ENCODE measurements at regions not wholly inside any gene's neighbourhood (a gene's known extent, or its start where the extent isn't known, plus 50 kb on each side); places are given as distances from the start of the nearest gene placed in this dataset.

GRCh38 chr7:21128062-21128817, 299.6 kb upstream of the SP4 start:
- DNase-seq (ENCODE audit: extremely low spot score, insufficient read length, low read depth) (no peak), FAIRE-seq (no peak)

DNA sequence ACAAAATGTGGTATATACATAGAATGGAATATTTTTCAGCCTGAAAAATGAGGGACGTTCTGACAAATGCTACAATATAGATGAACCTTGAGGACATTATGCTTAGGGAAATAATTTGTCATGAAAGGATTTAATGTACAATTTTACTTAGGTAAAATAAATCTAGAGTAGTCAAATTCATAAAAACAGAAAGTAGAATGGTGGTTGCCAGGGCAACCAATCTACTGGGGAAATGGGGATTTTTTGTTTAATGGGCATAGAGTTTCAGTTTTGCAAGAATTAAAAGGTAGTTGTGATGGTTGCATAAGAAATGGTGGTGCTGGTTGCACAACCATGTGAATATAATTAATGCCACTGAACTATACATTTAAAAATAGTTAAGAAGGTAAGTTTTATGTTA, 296.0 kb upstream of the SP4 start:
- FAIRE-seq (no peak), DNase-seq (ENCODE audit: extremely low spot score, insufficient read length, low read depth) (no peak)

DNA sequence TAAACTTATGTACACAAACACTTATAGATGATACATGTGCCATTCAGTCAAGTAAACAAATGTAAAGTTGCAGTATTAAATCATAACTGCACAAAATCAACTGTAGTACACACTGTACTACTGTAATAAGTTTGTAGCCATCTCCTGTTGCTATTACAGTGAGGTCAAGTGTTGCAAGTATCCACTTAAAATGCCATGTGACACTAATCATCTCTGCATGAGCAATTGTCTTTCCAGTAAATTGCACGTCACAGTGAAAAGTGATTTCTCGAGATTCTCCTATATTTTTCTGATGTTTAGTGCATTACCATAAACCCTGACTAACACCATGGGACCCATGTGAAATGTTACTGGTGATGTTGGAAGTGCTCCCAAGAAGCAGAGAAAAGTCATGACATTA, 293.3 kb upstream of the SP4 start:
- FAIRE-seq (no peak), DNase-seq (ENCODE audit: extremely low spot score, insufficient read length, low read depth) (no peak)

DNA sequence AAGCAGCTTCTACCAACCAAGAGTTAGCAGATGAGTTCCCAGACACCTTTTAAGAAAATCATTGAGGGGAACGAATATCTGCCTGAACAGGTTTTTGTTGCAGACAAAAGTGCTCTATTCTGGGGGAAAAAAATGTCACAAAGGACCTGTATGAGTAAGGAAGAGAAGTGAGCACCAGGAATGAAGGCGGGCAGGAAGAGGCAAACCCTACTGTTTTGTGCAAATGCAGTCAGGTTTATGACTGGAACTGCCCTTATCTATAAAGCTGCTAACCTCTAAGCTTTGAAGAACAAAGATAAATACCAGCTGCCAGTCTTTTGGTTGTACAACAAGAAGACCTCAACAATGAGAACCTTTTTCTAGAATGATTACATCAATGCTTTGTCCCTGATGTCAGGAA, 292.4 kb upstream of the SP4 start:
- FAIRE-seq (no peak), DNase-seq (ENCODE audit: extremely low spot score, insufficient read length, low read depth) (no peak)

DNA sequence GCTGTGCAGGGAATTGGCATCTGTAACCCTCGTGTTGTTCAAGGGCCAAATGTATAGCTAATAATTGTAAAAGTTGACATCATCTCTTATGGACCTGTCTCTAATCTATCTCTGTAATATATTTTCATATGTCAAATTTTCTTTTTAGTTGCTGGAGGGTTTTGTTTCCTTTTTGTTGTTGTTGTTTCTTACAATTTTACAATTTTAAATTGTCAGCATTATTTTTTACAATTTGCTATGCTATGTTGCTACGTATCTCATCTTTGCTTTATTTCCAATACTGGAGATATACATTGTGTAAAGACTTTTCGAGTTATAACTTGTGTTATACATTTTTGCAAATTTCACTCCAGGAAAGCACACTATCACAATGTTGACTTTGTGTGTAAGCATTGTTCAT, 290.2 kb upstream of the SP4 start:
- FAIRE-seq (no peak), DNase-seq (ENCODE audit: extremely low spot score, insufficient read length, low read depth) (no peak)

GRCh38 chr7:21140622-21141021, 287.3 kb upstream of the SP4 start:
- DNase-seq (ENCODE audit: extremely low spot score, insufficient read length, low read depth) (no peak), FAIRE-seq (no peak)

DNA sequence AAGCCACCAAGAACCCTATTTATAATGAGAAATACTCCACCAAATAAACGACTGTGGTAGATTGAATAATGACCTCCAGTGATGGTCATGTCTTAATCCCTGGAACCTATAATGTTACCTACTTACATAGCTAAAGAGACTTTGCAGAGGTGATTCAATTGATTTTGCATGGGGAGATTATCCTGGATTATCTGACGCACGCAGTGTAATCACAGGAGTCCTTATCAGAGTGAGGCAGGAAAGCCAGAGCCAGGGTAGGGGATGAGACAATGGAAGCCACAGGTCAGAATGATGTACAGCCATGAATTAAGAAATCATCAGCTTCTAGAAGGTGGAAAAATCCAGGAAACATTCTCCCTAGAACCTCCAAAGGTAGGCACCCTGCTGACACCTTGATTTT, 286.4 kb upstream of the SP4 start:
- no peak for DNase-seq (ENCODE audit: extremely low spot score, insufficient read length, low read depth)
- FAIRE-seq, result no peak

DNA sequence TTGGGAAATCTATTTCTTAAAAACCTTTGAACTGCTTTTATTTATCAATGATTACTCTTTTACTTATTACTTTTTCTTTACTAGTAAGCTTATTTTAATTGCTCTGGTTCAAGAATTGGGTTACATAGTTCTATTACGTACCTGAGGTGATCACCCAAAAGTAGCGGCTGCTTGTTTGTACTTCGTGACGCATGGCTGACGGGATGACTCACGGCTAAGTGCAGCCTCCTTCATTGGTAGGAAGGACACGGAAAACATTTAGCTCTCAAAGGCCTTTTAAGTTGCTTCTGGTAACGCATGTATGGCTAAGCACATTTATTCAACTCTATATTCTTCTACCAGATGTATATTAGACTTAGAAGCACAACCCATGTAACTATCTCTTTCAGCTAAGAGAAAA, 285.8 kb upstream of the SP4 start:
- no peak for FAIRE-seq
- no peak for DNase-seq (ENCODE audit: extremely low spot score, insufficient read length, low read depth)

GRCh38 chr7:21146642-21147423, 281.1 kb upstream of the SP4 start:
- DNase-seq (ENCODE audit: extremely low spot score, insufficient read length, low read depth), result no peak
- FAIRE-seq, result no peak

GRCh38 chr7:21149809-21150208, 278.1 kb upstream of the SP4 start:
- no peak for FAIRE-seq
- DNase-seq (ENCODE audit: extremely low spot score, insufficient read length, low read depth), result no peak

DNA sequence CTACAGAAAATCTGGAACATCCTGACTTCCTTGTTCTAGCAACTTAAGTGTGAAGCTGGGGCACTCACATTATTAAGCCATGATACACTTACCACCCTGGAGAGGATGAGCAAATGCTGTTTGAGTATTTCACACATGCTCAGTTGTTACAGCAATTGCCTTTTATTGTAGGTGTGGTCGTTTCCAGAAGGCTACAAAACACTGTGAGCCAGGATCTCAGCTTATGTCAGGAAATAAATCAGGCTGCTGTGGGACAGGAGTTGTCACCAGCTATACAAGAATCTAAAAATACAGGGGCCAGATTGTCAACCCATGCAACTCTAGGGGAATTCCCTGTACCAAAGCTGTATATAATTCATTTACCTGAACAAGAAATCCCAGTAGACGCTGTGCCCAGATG, 273.3 kb upstream of the SP4 start:
- DNase-seq (ENCODE audit: extremely low spot score, insufficient read length, low read depth), result no peak
- no peak for FAIRE-seq

DNA sequence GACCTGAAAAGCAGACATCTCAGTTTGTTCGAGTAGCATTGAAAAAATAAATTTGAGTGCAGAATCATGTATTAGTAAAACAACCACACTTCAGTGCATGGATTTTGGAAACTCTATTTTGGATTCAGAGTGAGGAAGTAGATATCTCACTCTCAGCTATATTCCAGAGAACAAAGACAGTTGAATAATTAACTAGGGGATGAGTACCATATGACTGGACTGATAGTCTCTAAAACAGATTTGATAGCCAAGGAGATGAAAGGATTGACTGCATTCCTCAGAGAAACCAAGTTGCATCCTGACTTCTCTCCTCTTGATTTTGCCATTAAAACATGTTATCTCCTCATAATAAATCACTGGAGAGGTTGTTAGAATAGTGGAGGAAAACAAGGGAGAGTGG, 268.4 kb upstream of the SP4 start:
- DNase-seq (ENCODE audit: extremely low spot score, insufficient read length, low read depth), result no peak
- FAIRE-seq, result no peak

DNA sequence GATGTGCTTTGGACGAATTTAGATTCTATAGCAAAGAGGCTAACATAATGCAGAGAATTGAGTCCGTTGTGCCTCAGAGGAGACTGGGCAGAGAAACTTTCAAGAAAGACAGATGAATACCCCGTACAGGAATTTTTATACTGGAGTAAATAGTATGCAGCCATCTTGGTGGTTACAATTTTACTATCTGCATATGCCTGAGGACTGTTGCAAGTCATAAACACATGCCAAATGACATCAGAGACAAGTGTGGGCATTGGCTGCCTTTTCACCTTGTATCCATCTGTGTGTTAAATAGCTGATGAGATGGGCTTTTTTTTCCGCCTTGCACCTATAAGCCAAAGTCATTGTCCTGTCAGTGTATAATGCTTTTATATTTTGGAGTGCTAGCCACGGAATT, 267.5 kb upstream of the SP4 start:
- FAIRE-seq, result no peak

DNA sequence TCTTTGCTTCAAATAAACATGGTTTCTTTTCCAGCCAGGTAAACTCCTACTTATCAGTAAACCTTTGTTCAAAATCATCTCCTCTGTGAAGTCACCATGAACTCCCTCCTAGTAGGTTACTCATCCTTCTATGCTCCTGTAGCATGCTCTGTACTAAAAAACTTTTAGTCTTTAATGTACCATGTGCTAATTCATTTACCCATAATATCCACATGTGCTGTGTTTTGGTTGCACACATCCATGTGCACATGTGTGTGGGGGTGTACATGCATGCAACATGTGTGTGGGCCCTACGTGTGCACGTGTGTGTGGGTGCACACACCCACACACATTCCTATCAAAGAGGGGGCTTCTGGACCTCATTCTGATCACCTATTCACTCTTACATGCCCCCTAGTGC, 259.9 kb upstream of the SP4 start:
- no peak for FAIRE-seq
- no peak for DNase-seq (ENCODE audit: extremely low spot score, insufficient read length, low read depth)

More for the DNA sequence above, 267.5 kb upstream of the SP4 start:
- DNase-seq (ENCODE audit: extremely low spot score, insufficient read length, low read depth), result no peak

DNA sequence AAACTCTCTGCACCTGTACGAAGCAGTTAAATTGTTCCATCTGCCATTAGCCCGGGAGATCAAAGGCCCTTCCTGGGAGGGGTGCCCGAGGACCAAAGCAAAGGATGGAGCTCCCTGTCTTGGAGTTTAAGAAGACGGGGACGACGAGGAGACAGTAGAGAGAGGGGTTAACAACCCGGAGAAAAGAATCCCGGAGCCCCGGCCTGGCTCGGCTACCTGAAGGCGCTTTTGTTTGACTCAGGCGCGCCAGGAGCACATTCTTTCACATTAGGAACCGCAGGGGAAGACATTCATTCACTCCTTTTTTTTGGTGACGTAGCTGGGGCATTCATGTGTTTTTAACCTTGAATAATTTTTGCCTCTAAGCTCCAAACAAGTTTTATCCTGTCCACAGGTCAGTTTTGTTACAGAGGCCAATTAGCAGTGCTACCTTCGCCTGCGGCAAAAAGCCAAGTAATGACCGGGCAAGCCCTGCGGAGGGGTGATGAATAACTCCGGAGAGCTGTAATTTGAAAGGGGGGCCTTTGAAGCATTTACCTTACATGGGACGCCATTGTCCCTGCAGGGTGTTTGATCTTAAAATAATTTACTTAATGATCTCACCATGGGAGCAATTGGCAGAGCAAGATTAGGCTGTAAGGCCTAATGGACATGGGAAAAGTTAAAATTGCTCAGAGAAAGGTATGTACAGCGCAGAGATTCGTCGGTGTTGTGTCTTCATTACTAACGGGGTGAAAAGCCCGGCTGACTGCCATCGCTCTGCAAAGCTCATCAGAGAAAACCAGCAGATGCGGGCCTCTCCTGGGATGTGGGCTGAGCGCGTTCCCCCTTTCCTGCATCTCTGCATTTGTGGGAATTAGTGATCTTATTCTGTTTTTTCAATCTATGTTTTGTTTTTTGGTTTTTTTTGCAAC, 258.0 kb upstream of the SP4 start:
- DNase-seq (ENCODE audit: extremely low spot score, insufficient read length, low read depth) (no peak), FAIRE-seq (no peak)

GRCh38 chr7:21172800-21173199, 255.1 kb upstream of the SP4 start:
- DNase-seq (ENCODE audit: extremely low spot score, insufficient read length, low read depth) (no peak), FAIRE-seq (no peak)

GRCh38 chr7:21173436-21173835, 254.4 kb upstream of the SP4 start:
- no peak for FAIRE-seq
- no peak for DNase-seq (ENCODE audit: extremely low spot score, insufficient read length, low read depth)

- no peak for FAIRE-seq
- DNase-seq (ENCODE audit: extremely low spot score, insufficient read length, low read depth), result no peak
These were observed 252.2 kb upstream of the SP4 start for GRCh38 chr7:21175714-21176113.

DNA sequence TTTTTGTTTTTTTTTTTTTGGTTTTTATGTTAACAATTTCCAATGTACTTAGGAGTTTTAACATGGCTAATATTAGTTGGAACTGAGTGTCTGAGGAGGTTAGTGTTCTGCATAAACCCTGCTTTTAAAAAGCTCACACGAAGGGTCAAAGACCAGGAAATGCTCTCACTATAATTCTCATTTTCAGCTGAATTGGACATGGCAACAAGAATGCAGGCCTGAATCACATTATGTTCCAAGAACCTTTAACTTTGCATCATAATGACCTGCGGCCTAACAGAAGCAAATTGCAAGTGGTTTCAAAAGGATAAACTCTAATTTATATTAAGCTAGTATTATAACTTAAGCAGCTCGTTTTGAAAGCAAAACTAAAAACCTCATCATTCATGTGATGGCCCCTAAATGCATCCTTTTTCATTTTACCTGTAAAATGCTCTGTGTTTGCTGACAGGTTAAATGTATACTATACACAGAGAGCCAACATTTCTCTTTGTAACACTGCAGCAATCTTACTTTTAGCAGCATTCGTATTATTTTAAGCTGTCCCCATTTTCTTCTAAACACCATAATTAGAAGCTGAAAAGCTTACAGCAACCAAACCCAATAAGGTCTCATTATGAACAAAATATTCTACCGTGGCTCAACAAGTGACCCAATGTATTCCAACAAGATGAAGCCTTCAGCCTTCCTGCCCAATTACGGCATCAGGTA, 242.8 kb upstream of the SP4 start:
- no peak for FAIRE-seq

DNA sequence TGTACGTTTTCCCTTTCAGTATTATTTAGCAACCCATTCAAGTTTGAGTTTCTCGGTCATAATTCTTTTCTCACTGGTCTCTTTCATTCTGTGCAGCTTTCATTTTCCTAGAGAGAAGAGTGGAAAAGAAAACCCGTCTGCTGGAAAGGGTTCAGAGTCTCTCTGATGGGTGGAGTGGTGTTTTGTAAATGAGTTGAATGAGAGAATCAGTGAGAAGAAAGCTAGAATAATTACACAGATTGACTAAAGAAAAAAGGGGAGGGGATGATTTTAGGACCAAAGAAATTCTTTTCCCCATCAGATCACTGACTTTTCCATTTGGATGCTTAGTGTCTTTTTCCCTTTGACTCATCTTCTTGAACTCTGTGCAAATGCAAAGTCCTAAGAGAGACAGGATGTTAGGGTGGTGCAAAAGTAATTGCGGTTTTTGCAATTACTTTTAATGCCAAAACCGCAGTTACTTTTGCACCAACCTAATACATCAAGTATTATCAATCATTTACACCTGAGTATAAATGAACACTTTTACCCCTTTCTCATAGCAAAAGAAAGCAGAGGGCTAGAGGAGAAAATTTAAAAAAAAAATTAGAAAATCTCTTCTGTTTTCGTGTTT, 242.1 kb upstream of the SP4 start:
- DNase-seq (ENCODE audit: extremely low spot score, insufficient read length, low read depth) (no peak), FAIRE-seq (no peak)

More for the DNA sequence above, 242.8 kb upstream of the SP4 start:
- no peak for DNase-seq (ENCODE audit: extremely low spot score, insufficient read length, low read depth)
